Cerebellar nuclear complex (tissue), 1 donor: ENCODE measurements at regions not wholly inside any gene's neighbourhood (a gene's known extent, or its start where the extent isn't known, plus 50 kb on each side); places are given as distances from the start of the nearest gene placed in this dataset.

Experiments used
- DNase-seq, 2 experiments: peaks; one replicate each; lab custom pipeline; 2025; lab: John Stamatoyannopoulos, UW

GRCh38 chr5:166370928-166371690 is 1920.3 kb upstream of the WWC1 start:
- DNase-seq = no peak

DNA sequence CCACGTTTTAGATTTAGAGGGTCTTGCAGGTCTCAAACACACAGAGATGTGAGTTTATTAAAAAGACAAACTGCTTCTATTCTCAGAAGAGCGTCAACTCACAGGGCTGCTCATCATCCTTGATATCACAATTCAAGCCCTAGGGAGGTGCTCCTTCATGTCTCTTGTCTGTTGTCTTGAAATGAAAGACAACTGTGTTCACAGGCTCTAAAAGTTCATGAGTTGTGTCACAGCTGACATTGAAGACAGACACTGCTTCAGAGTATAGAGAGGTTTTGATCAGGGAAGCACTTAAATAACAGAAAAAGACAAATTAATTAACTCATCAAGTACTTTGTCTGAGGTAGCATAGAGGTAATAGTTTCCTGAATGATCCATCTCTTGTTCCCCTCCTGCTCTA is 1917.6 kb upstream of the WWC1 start:
- DNase-seq = no peak

DNA sequence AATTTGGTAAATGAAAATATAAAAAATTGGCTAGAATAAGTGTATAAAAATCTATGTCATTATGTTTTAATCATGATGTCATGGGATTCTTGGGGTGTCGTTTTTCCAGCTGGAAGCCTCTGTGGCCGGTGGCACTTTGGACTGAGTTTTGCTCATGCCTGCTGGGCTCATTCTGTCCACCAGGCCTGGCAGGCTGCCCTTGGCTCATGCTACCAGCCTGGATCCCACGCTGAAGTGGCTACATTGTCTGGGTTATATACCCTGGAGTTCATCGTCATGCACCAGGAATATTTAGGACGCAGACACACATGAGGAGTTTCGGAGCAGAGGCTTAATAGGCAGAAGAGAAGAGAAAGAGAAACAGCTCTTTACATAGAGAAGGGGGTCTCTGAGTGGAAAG is 1913.7 kb upstream of the WWC1 start:
- no peak for DNase-seq

DNA sequence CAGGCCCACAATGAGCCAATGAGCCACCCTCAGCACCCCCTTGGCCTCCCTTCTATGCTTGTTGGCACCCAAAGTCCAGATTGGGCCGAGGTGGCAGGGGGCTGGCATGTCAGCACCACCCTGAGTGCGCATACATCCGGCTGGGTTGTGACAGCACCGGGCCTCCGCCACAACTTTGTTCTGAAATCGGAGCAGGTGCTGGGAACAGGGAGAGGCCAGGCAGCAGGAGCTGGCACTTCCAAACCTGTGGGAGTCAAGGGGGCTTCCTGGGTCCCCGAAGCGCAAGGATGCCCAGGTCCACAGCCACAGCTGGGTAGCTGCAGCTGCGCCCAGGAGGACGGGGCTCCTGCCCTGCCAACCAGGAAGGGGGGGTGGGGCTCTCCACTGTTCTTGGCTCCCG is 1911.9 kb upstream of the WWC1 start:
- DNase-seq = no peak

DNA sequence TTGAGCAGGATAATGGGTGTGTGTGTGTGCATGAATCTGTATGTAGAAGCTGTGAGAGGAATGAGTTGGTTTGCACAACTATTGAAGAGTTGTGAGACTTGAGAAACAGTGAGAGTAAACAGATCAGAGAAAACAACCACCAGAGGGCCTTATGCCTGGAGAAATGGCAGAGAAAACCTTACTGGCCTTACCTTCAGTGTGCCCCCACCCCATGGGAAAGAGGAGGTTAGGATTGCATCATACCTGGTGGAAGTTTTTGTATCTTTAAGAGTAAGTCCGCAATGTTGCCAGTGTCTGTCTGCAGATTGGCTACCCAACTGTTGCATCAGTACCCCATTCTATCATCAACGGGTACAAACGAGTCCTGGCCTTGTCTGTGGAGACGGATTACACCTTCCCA is 1909.4 kb upstream of the WWC1 start:
- no peak for DNase-seq

DNA sequence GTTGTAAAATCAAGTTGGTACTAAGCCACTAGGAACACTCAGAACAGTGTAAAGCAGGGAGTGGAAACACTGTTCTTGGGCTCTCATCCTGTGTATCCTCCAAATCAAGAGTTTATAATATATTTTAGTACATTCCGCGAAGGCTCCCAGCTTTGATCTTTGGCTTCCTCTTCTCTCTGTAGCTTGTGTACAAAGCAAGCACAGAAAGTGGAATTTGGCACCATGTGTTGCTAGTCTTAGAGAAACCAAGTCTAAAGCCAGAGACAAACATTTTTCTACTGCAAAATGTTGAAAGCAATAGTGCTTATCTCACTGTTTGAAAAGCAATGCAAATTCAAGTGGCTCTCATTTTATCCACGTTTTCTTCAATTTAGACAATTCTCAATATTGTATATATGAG is 1893.3 kb upstream of the WWC1 start:
- no peak for DNase-seq

DNA sequence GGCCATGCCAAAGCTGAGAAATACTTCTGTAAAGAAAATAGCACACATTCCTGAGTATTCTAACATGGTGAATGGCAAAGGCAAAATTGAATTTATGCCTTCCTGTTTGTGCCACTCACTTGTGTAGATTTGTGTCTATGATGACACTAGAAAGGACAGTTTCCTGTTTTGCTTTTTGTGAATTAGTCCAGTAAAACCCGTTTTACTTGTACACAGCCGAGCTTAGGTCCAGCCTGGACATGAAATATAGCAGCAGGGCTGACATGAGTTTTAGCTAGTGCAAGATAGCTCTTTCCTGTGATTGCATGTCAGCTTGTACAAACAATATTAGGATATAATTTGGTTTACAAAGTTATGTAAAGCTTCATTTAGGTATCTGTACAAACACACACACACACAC is 1891.7 kb upstream of the WWC1 start:
- no peak for DNase-seq

DNA sequence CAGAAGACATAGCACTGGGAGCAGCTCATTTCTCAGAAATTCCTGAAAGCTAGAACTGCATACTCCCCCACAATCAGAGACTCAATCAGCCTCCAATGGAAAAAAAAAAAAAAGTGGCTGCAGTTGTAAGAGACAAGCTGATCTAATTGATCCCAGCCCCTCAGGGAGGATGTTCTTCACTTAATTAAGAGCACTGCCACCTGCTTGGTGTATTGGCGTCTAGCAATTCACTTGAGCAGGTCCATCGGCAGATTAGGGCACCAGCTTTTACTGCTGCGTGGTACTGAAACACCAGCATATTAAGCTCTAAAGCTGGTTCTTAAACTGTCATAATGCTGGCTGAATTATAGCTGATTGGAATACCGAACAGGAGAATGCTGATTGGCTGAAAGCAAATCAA is 1890.1 kb upstream of the WWC1 start:
- DNase-seq = no peak

GRCh38 chr5:166412191-166412590 is 1879.3 kb upstream of the WWC1 start:
- DNase-seq = no peak

GRCh38 chr5:166427211-166427610 is 1864.2 kb upstream of the WWC1 start:
- DNase-seq = no peak

- no peak for DNase-seq
These were observed 1863.1 kb upstream of the WWC1 start for GRCh38 chr5:166428264-166428803.

DNA sequence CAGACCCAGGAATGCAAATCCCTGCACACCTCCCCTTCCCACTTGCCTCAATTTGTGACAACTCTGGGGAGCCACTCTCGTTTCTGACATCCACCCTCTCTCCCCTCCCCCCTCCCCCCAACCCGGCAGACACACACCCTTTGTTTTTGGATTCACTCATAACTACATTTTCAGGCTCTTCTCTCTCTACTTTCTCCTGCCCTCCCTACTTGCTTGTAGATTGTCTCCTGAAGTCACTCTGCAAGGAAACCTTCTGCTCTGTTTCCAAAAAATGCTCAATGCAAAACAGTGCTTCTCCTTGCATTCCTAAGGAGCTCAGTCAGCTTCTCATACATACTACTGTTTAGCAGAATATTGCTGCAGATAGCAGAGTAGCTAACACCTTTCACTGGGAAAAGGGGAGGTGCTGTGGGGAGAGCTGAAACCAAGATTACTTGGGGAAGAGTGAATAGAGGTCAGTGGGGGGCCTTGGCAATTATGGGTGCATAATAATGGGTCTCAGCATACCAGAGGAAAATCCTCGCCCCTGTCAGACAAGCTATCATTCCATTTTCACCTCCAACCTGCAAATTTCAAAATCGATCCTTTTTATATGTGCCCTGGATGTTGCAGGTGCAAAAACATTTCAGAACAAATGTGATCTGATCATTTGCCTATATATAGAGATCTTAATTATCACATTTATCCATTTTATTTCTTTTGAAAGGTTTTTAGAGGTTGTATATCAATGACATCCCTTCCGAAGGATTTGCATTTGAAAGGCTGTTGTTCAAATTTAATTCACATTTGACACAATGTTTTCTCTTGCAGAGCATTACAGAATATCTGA is 1860.7 kb upstream of the WWC1 start:
- DNase-seq = no peak

DNA sequence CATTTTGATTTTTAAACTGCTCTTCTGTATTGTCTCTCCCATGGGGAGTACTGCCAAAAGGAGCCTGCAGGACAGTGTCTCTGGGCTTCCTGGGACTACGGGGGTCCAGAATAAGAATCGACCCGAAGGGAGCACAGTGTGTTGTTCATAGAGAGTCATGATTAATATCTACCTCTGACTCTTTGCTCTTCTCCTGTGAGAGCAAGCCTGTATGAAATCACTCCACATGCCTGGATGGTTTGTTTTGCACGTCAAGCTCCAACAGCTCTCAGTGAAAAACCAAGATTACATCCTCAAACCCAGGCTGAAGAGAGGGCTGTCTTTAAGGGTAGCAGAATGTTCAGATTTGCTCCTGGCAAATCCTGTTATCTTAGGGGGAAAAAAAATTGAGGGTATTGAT is 1860.0 kb upstream of the WWC1 start:
- DNase-seq = no peak

DNA sequence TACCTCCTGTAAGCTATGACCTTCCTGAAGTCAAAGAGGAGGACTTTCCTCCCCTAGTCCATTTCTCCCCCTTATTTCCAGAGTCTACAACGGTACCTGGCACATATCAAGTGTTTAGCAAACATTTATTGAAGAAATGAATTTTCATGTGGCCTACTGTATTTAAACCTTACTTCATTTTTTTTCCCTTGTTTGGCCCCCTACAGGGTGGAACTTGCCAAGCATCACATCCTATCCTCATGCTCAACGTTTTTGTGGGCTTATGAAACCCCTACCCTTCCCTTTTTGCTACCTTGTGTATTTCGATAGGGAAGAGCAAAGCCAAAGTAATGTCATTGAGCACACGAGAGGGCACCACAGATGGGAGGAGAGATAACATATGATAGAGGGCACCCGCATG is 1857.8 kb upstream of the WWC1 start:
- DNase-seq = no peak

GRCh38 chr5:166436872-166437271 is 1854.6 kb upstream of the WWC1 start:
- no peak for DNase-seq

DNA sequence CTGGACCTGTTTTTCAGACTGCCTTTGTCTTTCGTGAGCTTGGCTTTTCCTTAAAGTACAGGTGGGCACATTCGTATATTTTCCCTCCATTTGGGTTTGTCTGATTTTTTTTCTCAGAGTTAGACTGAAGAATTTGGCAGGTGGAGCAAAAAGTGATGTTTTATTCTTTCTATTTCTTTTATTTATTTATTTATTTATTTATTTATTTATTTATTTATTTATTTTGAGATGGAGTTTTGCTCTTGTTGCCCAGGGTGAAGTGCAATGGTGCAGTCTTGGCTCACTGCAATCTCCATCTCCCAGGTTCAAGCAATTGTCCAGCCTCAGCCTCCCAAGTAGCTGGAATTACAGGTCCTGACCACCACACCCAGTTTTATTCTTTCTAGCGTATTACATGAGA is 1805.1 kb upstream of the WWC1 start:
- DNase-seq = no peak

DNA sequence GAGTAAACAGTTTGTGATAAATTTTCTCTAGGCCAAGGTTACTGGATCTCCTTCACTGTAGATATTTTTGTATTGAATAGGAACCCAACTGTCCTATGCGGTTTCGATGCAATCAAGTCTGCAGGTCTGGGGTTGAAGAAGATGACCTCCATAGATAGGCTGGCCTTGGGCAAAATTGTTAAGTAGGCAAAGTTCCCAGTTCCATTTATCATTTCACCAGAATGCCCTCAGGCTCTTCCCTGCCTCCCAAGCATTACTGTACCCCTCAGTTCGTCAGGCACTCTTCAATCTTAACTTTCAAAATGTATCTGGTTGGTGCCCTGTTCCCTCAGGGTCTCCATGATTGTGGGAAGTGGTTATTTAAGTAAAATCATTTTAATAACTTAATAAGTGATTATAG is 1802.9 kb upstream of the WWC1 start:
- no peak for DNase-seq

GRCh38 chr5:166493040-166493439 is 1798.4 kb upstream of the WWC1 start:
- DNase-seq = no peak

GRCh38 chr5:166493612-166494011 is 1797.8 kb upstream of the WWC1 start:
- DNase-seq = no peak

GRCh38 chr5:166497496-166498104 is 1793.8 kb upstream of the WWC1 start:
- no peak for DNase-seq

DNA sequence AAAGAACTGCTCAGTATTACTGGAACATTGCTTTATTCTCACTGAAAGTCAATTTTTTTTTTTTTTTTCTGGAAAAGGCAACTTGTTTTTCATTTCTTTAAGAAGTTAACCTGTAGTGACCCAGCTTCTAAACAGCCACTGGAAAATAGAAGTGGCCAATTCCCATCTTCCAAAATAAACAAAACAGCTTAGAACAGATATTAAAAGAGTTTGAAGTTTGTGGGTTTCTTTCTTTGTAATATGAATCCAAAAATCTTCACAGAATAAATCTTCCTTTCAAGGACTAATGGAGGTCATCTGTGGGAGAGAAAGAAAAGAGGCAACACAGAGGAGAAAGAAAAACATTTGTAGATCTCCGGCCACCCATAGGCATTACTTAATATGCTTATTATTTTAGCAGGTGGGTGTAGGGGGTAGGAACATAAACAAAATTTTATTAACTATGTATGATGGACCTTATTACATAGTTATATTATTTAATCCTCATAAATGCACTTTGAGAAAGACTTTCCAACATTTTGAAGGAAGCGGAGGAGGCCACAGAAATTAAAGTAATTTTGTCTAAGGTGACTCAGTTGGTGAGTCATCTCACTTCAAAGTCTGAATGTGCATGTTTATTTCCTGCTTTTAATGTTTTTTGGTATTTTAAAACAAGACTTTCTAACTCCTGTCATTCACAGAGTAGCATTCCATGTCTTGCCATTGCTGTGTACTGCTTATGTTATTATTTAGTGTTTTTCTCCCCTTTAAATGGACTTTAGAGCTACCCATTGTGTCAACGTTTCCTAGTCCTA is 1791.8 kb upstream of the WWC1 start:
- DNase-seq = no peak

DNA sequence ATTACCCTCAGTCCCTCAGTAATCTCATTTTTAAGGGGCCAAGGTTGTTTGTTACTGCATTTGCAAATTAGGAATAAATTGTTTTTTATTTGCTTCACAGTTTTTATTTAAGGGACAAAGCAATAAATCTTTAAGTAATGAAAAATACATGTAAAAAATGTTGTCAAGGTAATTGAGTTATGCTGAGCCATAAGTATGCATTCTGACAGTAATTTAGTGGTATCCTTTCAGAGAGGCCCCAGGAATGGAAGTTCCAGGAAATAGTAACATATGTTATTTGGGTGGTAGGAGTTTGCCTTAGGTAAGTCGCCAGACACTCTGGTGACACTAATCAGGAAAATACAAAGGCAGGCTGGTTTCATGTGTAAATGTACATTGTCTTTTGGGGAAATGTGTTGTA is 1787.9 kb upstream of the WWC1 start:
- DNase-seq = no peak
